Neural cell (in vitro differentiated cells): ENCODE measurements at regions not wholly inside any gene's neighbourhood (a gene's known extent, or its start where the extent isn't known, plus 50 kb on each side); places are given as distances from the start of the nearest gene placed in this dataset.

Source experiments
- H2AFZ ChIP-seq: fragments of 200-600, 300-800 bp; sonication (generic), shearing (Covaris generic); 2 replicates; pipeline ENCODE4 v1.6.0; 2014; ENCODE audit warnings: low read depth, mild to moderate bottlenecking, antibody characterized with exemption, low read length, moderate library complexity
- H3F3A ChIP-seq: fragments of 200-600 bp; shearing (Covaris generic); 2 replicates; pipeline ENCODE4 v1.6.1; 2016; ENCODE audit warnings: mild to moderate bottlenecking, moderate library complexity, mixed read lengths, antibody characterized with exemption, low read length; ENCODE audit not compliant: insufficient read depth, poor library complexity, severe bottlenecking
- H3K27ac ChIP-seq: fragments of 200-600, 300-800 bp; sonication (generic), shearing (Covaris generic); 2 replicates; pipeline ENCODE4 v1.5.1; 2014; ENCODE audit warnings: mild to moderate bottlenecking, low read length, moderate library complexity
- H3K27me3 ChIP-seq: fragments of 300-800, 200-600 bp; sonication (generic), shearing (Covaris generic); 2 replicates; pipeline ENCODE4 v1.6.0; 2014; ENCODE audit warnings: mild to moderate bottlenecking, low read depth, low read length, moderate library complexity; ENCODE audit not compliant: insufficient read depth
- H3K36me3 ChIP-seq: fragments of 300-800, 200-600 bp; sonication (generic), shearing (Covaris generic); 2 replicates; pipeline ENCODE4 v1.5.1; 2014; ENCODE audit warnings: mild to moderate bottlenecking, antibody characterized with exemption, low read length, moderate library complexity; ENCODE audit not compliant: insufficient read depth
- H3K4me2 ChIP-seq: fragments of 300-800, 200-600 bp; sonication (generic), shearing (Covaris generic); 2 replicates; pipeline ENCODE4 v1.6.0; 2014; ENCODE audit warnings: mild to moderate bottlenecking, low read length
- H3K4me3 ChIP-seq: fragments of 300-800, 200-600 bp; sonication (generic), shearing (Covaris generic); 2 replicates; pipeline ENCODE4 v1.5.1; 2014; ENCODE audit warnings: mild to moderate bottlenecking, low read length, moderate library complexity
- H3K79me2 ChIP-seq: fragments of 200-600 bp; shearing (Covaris generic); replicated peaks from 2 replicates; pipeline ENCODE4 v1.6.0; 2014; ENCODE audit warnings: mild to moderate bottlenecking, low read length, moderate library complexity; ENCODE audit not compliant: insufficient read depth
- H3K9ac ChIP-seq: fragments of 300-800, 200-600 bp; sonication (generic), shearing (Covaris generic); 2 replicates; pipeline ENCODE4 v1.6.1; 2016; ENCODE audit warnings: mild to moderate bottlenecking, low read length, mixed read lengths
- H3K9me2 ChIP-seq: fragments of 200-600 bp; shearing (Covaris generic); 2 replicates; pipeline ENCODE4 v1.6.1; 2016; ENCODE audit warnings: mild to moderate bottlenecking, low read length, mixed read lengths; ENCODE audit not compliant: insufficient read depth
- H3K9me3 ChIP-seq: fragments of 200-600, 300-800 bp; sonication (generic), shearing (Covaris generic); 2 replicates; pipeline ENCODE4 v1.6.1; 2016; ENCODE audit warnings: mild to moderate bottlenecking, mixed run types, low read length, moderate library complexity, mixed read lengths
- H4K20me1 ChIP-seq: fragments of 200-600 bp; shearing (Covaris generic); 2 replicates; pipeline ENCODE4 v1.6.1; 2016; ENCODE audit warnings: mild to moderate bottlenecking, mixed run types; ENCODE audit not compliant: insufficient read depth
- EP300 ChIP-seq: fragments of 450-650 bp; conservative IDR thresholded peaks from 2 replicates; pipeline ENCODE4 v1.6.1; 2014; ENCODE audit warnings: antibody characterized with exemption, mild to moderate bottlenecking, moderate library complexity; ENCODE audit not compliant: poor library complexity, severe bottlenecking
- EZH2 ChIP-seq: fragments of 200-600, 300-800 bp; shearing (Covaris generic), sonication (generic); IDR thresholded peaks from 2 replicates; pipeline ENCODE4 v1.6.1; 2014; ENCODE audit warnings: antibody characterized with exemption, low read length, borderline replicate concordance, mild to moderate bottlenecking; ENCODE audit not compliant: insufficient read depth, poor library complexity, severe bottlenecking
- MXI1 ChIP-seq: fragments of 450-650 bp; conservative IDR thresholded peaks from 2 replicates; pipeline ENCODE4 v1.6.1; 2014; ENCODE audit warnings: antibody characterized with exemption, mild to moderate bottlenecking; ENCODE audit not compliant: poor library complexity, severe bottlenecking
- POLR2AphosphoS5 ChIP-seq: IDR thresholded peaks from 2 replicates; pipeline ENCODE4 v1.6.1; 2012
- RAD21 ChIP-seq: fragments of 450-650 bp; conservative IDR thresholded peaks from 2 replicates; pipeline ENCODE4 v1.6.1; 2014; ENCODE audit warnings: antibody characterized with exemption, mild to moderate bottlenecking, moderate library complexity
- SMC3 ChIP-seq: fragments of 450-650 bp; conservative IDR thresholded peaks from 2 replicates; pipeline ENCODE4 v1.6.1; 2014; ENCODE audit warnings: antibody characterized with exemption, mild to moderate bottlenecking, moderate library complexity; ENCODE audit not compliant: poor library complexity
- TAF1 ChIP-seq: IDR thresholded peaks from 2 replicates; pipeline ENCODE4 v1.6.1; 2012; ENCODE audit warnings: low read depth
- TF ChIP-seq, protein P1 (sequence below): IDR thresholded peaks from 2 replicates; pipeline ENCODE4 v1.6.1; 2012; ENCODE audit warnings: borderline replicate concordance
- TF ChIP-seq, protein P2 (sequence below): fragments of 450-650 bp; IDR thresholded peaks from 2 replicates; pipeline ENCODE4 v1.5.1; 2014; ENCODE audit warnings: antibody characterized with exemption, mild to moderate bottlenecking, moderate library complexity; ENCODE audit not compliant: poor library complexity, severe bottlenecking

DNA sequence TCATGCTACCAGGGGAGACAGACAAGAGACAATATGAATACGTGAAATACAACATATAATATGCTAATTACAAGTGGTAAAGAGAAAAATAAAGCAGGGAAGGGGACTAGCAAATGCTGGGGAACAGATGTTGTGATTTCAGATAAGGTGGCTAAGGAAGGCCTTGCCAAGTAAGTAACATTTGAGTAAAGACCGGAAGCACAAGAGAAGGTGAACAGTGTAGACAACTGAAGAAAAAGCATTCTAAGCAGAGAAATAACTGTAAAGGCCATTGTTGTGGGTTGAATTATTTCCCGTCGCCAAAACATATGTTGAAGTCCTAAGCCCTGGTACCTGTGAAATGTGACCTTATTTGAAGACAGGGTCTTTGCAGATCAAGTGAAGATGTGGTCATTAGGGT is 63.7 kb upstream of the EED start:
- no peaks in the 10 kb centered on the region for H3K79me2 ChIP-seq
- no peaks in the 10 kb centered on the region for H3F3A ChIP-seq
- H4K20me1 ChIP-seq, result no peaks in the 10 kb centered on the region
- no peaks in the 10 kb centered on the region for H3K9me2 ChIP-seq
- H2AFZ ChIP-seq, result no peak overlapping the region
- TF ChIP-seq SMC3, result no peak
- no peak for TF ChIP-seq MXI1
- no peak overlapping the region for H3K9ac ChIP-seq
- no peak overlapping the region for H3K4me3 ChIP-seq
- no peaks in the 10 kb centered on the region for H3K9me3 ChIP-seq
- H3K27ac ChIP-seq, result no peak overlapping the region
- H3K4me2 ChIP-seq, result no peak overlapping the region
- H3K36me3 ChIP-seq, result no peaks in the 10 kb centered on the region
- no peaks in the 10 kb centered on the region for H3K27me3 ChIP-seq

DNA sequence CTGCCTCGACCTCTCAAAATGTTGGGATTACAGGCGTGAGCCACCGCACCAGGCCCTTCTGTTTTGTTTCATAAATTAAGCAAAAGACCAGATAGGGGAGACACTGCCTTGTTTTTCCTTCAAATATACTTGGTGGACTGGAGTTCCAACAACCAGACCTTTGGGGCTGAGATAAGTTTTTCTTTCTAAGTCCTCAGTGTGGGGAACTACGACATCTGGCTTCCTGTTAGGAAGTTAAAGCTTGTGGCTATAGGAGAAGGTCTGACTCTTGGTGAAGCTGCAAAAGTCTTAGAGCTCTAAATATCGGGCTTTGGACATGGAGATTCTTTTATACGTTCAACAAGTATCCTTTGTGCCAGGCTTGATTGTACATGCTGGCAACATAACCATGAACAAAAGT is 64.1 kb upstream of the EED start:
- Histone ChIP-seq H3K9me3 (no peaks in the 10 kb centered on the region), H3K36me3 (no peaks in the 10 kb centered on the region), H3K4me2 (no peak overlapping the region), H3K27me3 (no peaks in the 10 kb centered on the region), H2AFZ (no peak overlapping the region), H3F3A (no peaks in the 10 kb centered on the region), H3K9me2 (no peaks in the 10 kb centered on the region), H3K27ac (no peak overlapping the region), H4K20me1 (no peaks in the 10 kb centered on the region), H3K79me2 (no peaks in the 10 kb centered on the region), H3K9ac (no peak overlapping the region), H3K4me3 (no peak overlapping the region)
- TF ChIP-seq SMC3, result no peak
- TF ChIP-seq, protein P1, sequence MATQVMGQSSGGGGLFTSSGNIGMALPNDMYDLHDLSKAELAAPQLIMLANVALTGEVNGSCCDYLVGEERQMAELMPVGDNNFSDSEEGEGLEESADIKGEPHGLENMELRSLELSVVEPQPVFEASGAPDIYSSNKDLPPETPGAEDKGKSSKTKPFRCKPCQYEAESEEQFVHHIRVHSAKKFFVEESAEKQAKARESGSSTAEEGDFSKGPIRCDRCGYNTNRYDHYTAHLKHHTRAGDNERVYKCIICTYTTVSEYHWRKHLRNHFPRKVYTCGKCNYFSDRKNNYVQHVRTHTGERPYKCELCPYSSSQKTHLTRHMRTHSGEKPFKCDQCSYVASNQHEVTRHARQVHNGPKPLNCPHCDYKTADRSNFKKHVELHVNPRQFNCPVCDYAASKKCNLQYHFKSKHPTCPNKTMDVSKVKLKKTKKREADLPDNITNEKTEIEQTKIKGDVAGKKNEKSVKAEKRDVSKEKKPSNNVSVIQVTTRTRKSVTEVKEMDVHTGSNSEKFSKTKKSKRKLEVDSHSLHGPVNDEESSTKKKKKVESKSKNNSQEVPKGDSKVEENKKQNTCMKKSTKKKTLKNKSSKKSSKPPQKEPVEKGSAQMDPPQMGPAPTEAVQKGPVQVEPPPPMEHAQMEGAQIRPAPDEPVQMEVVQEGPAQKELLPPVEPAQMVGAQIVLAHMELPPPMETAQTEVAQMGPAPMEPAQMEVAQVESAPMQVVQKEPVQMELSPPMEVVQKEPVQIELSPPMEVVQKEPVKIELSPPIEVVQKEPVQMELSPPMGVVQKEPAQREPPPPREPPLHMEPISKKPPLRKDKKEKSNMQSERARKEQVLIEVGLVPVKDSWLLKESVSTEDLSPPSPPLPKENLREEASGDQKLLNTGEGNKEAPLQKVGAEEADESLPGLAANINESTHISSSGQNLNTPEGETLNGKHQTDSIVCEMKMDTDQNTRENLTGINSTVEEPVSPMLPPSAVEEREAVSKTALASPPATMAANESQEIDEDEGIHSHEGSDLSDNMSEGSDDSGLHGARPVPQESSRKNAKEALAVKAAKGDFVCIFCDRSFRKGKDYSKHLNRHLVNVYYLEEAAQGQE, result no peak
- no peak for TF ChIP-seq RAD21
- TF ChIP-seq, protein P2, sequence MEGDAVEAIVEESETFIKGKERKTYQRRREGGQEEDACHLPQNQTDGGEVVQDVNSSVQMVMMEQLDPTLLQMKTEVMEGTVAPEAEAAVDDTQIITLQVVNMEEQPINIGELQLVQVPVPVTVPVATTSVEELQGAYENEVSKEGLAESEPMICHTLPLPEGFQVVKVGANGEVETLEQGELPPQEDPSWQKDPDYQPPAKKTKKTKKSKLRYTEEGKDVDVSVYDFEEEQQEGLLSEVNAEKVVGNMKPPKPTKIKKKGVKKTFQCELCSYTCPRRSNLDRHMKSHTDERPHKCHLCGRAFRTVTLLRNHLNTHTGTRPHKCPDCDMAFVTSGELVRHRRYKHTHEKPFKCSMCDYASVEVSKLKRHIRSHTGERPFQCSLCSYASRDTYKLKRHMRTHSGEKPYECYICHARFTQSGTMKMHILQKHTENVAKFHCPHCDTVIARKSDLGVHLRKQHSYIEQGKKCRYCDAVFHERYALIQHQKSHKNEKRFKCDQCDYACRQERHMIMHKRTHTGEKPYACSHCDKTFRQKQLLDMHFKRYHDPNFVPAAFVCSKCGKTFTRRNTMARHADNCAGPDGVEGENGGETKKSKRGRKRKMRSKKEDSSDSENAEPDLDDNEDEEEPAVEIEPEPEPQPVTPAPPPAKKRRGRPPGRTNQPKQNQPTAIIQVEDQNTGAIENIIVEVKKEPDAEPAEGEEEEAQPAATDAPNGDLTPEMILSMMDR, result no peak
- no peak for TF ChIP-seq EP300
- no peak for TF ChIP-seq EZH2

DNA sequence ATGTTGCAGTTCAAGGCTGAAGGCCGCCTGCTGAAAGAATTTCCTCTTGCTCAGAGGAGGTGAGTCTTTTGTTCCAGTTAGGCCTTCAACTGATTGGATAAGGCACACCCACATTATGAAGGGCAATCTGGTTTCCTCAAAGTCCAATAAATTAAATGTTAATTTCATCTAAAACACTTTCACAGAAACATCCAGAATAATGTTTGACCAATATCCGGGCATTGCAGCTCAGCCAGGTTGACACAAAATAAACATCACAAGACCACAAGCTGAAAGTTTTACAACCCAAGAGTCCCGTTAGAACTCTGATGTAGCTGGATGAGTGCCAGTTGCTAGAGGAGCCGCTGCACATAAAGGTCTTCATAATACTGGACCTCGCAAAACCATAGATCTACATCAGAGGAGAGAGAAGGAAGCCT is 64.9 kb upstream of the EED start:
- Histone ChIP-seq H3K4me3 (no peak overlapping the region), H3K9me3 (no peaks in the 10 kb centered on the region), H3K4me2 (no peak overlapping the region), H4K20me1 (no peaks in the 10 kb centered on the region), H3F3A (no peaks in the 10 kb centered on the region), H3K27me3 (no peaks in the 10 kb centered on the region), H3K9ac (no peak overlapping the region), H3K79me2 (no peaks in the 10 kb centered on the region), H3K9me2 (no peaks in the 10 kb centered on the region), H3K36me3 (no peaks in the 10 kb centered on the region), H2AFZ (no peak overlapping the region), H3K27ac (no peak overlapping the region)
- no peak for TF ChIP-seq EP300
- TF ChIP-seq, protein P1, result no peak
- no peak for TF ChIP-seq POLR2AphosphoS5
- TF ChIP-seq MXI1, result no peak
- no peak for TF ChIP-seq RAD21
- TF ChIP-seq SMC3, result no peak
- TF ChIP-seq EZH2, result no peak
- TF ChIP-seq TAF1, result no peak
